Ovary (tissue), 7 donors: ENCODE measurements at regions not wholly inside any gene's neighbourhood (a gene's known extent, or its start where the extent isn't known, plus 50 kb on each side); places are given as distances from the start of the nearest gene placed in this dataset.
"Not testable (repeated sequence)": the region's sequence is repeated elsewhere in the genome, so short reads cannot be mapped to it uniquely, and the experiment has no call there.

Experiments used
- DNase-seq, 5 donors: peaks; one replicate each; pipeline ENCODE4 v3.0.0-alpha.2; 2019 to 2020
- H3K27ac ChIP-seq, 2 donors: fragments of 200-600 bp; one replicate each; pipeline versions ENCODE4 v1.5.1 to v1.8.0; 2019 to 2022
- H3K27me3 ChIP-seq: fragments of 200-600 bp; one replicate; pipeline ENCODE4 v1.8.0; 2022
- H3K36me3 ChIP-seq: fragments of 200-600 bp; sonication (generic); one replicate; pipeline ENCODE4 v1.5.1; 2019
- H3K4me1 ChIP-seq: one replicate; pipeline ENCODE4 v1.8.1; 2013; ENCODE audit warnings: mild to moderate bottlenecking, moderate library complexity; ENCODE audit not compliant: insufficient read depth
- H3K4me3 ChIP-seq: fragments of 200-600 bp; sonication (generic); one replicate; pipeline ENCODE4 v1.5.1; 2017
- H3K9me3 ChIP-seq, 2 donors: fragments of 200-600 bp in 1 of 2; sonication (generic) in 1 of 2; one replicate each; pipeline versions ENCODE4 v1.5.1 to v1.8.1; 2013 to 2019; ENCODE audit warnings: mild to moderate bottlenecking in 1 of 2, moderate library complexity in 1 of 2
- CTCF ChIP-seq, 3 donors: fragments of 450-650 bp in 2 of 3; fragments of 200-600 bp in 1 of 3; IDR thresholded peaks; one replicate each; pipeline versions ENCODE4 v1.5.1 to v1.8.0; 2016 to 2022; ENCODE audit warnings: antibody characterized with exemption in 3 of 3, mild to moderate bottlenecking in 1 of 3
- EP300 ChIP-seq: sonication (generic); formaldehyde crosslinking; IDR thresholded peaks from one replicate; pipeline ENCODE4 v1.6.1; 2017; ENCODE audit warnings: antibody characterized with exemption
- POLR2A ChIP-seq: fragments of 450-650 bp; IDR thresholded peaks from one replicate; pipeline ENCODE4 v1.6.1; 2017; ENCODE audit warnings: antibody characterized with exemption, mild to moderate bottlenecking, moderate library complexity
- WGBS, 3 donors: extraction: QIAGEN DNeasy Blood & Tissue Kit in 1 of 3; methylation state at CpG; one replicate each; pipeline versions ENCODE4 v1.1.5 to v1.1.7; 2013 to 2017; 5-methylcytosine and 5-hydroxymethylcytosine counted together
- intact Hi-C, 4 donors: fragments of 100-400 bp; cut with DNase I; formaldehyde crosslinking; loops; one replicate each; pipeline versions ENCODE4 v1.11.0 to v1.15.1; 2022 to 2023
- donor health status: DM: no; HTN: no; CAD: no; lungs with moderate emphysema.
- donor health status: DM: no; HTN: no; CAD: no.
- donor health status: Bipolar disorder and iron deficiency.
- donor health status: DM: no; HTN: no; CAD: no.
- donor health status: DM: yes; HTN: yes; CAD: no.

- DNase-seq, result no peak
- Histone ChIP-seq H3K36me3 (no peaks in the 10 kb centered on the region), H3K27me3 (no peaks in the 10 kb centered on the region), H3K27ac (no peak overlapping the region), H3K9me3 (no peaks in the 10 kb centered on the region), H3K4me3 (no peak overlapping the region), H3K4me1 (no peaks in the 10 kb centered on the region)
- TF ChIP-seq CTCF (IDR thresholded peaks at IDR 0.05) (no peak), POLR2A (no peak), EP300 (no peak)
- WGBS, 3 donors, result 67 to 76% (median 73%) methylated on average over 3 of the region's 3 CpGs
- intact Hi-C loops, result no loop called here
Observed at GRCh38 chr14:27327095-27327494, 729.3 kb upstream of the NOVA1 start.

- no peak for TF ChIP-seq CTCF (IDR thresholded peaks at IDR 0.05)
- no peak for TF ChIP-seq EP300
- TF ChIP-seq POLR2A, result no peak
- Histone ChIP-seq H3K36me3 (no peaks in the 10 kb centered on the region), H3K9me3 (no peaks in the 10 kb centered on the region), H3K4me1 (no peaks in the 10 kb centered on the region), H3K4me3 (no peak overlapping the region), H3K27ac (no peak overlapping the region), H3K27me3 (no peaks in the 10 kb centered on the region)
- intact Hi-C loops, result no loop called here
- DNase-seq, result no peak
- 59 to 73% (median 65%) methylated on average over 2 of the region's 2 CpGs for WGBS, 3 donors
Observed at GRCh38 chr14:27338012-27338411, 740.2 kb upstream of the NOVA1 start.

GRCh38 chr14:27363036-27363435 lies 765.2 kb upstream of the NOVA1 start:
- H3K27ac ChIP-seq, H3K9me3 ChIP-seq, intact Hi-C loops, H3K4me1 ChIP-seq, H3K4me3 ChIP-seq, DNase-seq, H3K36me3 ChIP-seq, H3K27me3 ChIP-seq: not testable (repeated sequence)
- WGBS, 3 donors, result 88 to 92% (median 89%) methylated on average over 8 of the region's 8 CpGs

- Histone ChIP-seq H3K36me3 (no peaks in the 10 kb centered on the region), H3K27ac (no peak overlapping the region), H3K4me3 (no peak overlapping the region), H3K9me3 (no peaks in the 10 kb centered on the region), H3K27me3 (no peaks in the 10 kb centered on the region), H3K4me1 (no peaks in the 10 kb centered on the region)
- no peak for TF ChIP-seq CTCF (IDR thresholded peaks at IDR 0.05)
- no peak for TF ChIP-seq POLR2A
- no peak for TF ChIP-seq EP300
- intact Hi-C loops, result no loop called here
- DNase-seq, result no peak
- 95 to 97% (median 95%) methylated on average over 5 of the region's 5 CpGs for WGBS, 3 donors
Observed at GRCh38 chr14:27366596-27366995, 768.8 kb upstream of the NOVA1 start.

GRCh38 chr14:27367345-27367744 lies 769.5 kb upstream of the NOVA1 start:
- DNase-seq, result no peak
- no peaks in the 10 kb centered on the region for H3K36me3 ChIP-seq
- no peak overlapping the region for H3K27ac ChIP-seq
- no peak overlapping the region for H3K4me3 ChIP-seq
- WGBS, 3 donors, result 87 to 92% (median 92%) methylated on average over 1 of the region's 1 CpG
- intact Hi-C loops, result no loop called here
- H3K27me3 ChIP-seq, result no peaks in the 10 kb centered on the region
- TF ChIP-seq EP300, result no peak
- no peak for TF ChIP-seq POLR2A
- TF ChIP-seq CTCF (IDR thresholded peaks at IDR 0.05), result no peak
- no peaks in the 10 kb centered on the region for H3K9me3 ChIP-seq
- no peaks in the 10 kb centered on the region for H3K4me1 ChIP-seq
